ENCODE measurements at regions not wholly inside any gene's neighbourhood (a gene's known extent, or its start where the extent isn't known, plus 50 kb on each side); places are given as distances from the start of the nearest gene placed in this dataset.

- DNase-seq (ENCODE audit: insufficient read length) (no peak), FAIRE-seq (no peak)
- TF ChIP-seq POLR2A (IDR thresholded peaks at IDR 0.05; ENCODE audit: low read depth, low read length) (no peak), TAF1 (IDR thresholded peaks at IDR 0.05; ENCODE audit: borderline replicate concordance, low read depth, low read length) (no peak), POLR2AphosphoS5 (IDR thresholded peaks at IDR 0.05; ENCODE audit: low read depth, low read length) (no peak)
Observed at GRCh38 chr10:42942279-42942950, 134.5 kb upstream of the RET start.

GRCh38 chr10:42943025-42943818 lies 133.6 kb upstream of the RET start:
- TF ChIP-seq TAF1 (IDR thresholded peaks at IDR 0.05; ENCODE audit: borderline replicate concordance, low read depth, low read length) (no peak), POLR2AphosphoS5 (IDR thresholded peaks at IDR 0.05; ENCODE audit: low read depth, low read length) (no peak), POLR2A (IDR thresholded peaks at IDR 0.05; ENCODE audit: low read depth, low read length) (no peak)
- FAIRE-seq, result no peak
- DNase-seq (ENCODE audit: insufficient read length), result no peak

GRCh38 chr10:42948040-42948439 lies 128.8 kb upstream of the RET start:
- no peak for TF ChIP-seq POLR2A (IDR thresholded peaks at IDR 0.05; ENCODE audit: low read depth, low read length)
- no peak for TF ChIP-seq TAF1 (IDR thresholded peaks at IDR 0.05; ENCODE audit: borderline replicate concordance, low read depth, low read length)
- no peak for TF ChIP-seq POLR2AphosphoS5 (IDR thresholded peaks at IDR 0.05; ENCODE audit: low read depth, low read length)
- no peak for DNase-seq (ENCODE audit: insufficient read length)
- FAIRE-seq, result no peak

- FAIRE-seq (no peak), DNase-seq (ENCODE audit: insufficient read length) (no peak)
- TF ChIP-seq POLR2AphosphoS5 (IDR thresholded peaks at IDR 0.05; ENCODE audit: low read depth, low read length), result no peak
- TF ChIP-seq POLR2A (IDR thresholded peaks at IDR 0.05; ENCODE audit: low read depth, low read length), result no peak
- no peak for TF ChIP-seq TAF1 (IDR thresholded peaks at IDR 0.05; ENCODE audit: borderline replicate concordance, low read depth, low read length)
Observed at GRCh38 chr10:42949287-42949686, 127.6 kb upstream of the RET start.

- DNase-seq (ENCODE audit: insufficient read length), result no peak
- no peak for TF ChIP-seq POLR2A (IDR thresholded peaks at IDR 0.05; ENCODE audit: low read depth, low read length)
- TF ChIP-seq TAF1 (IDR thresholded peaks at IDR 0.05; ENCODE audit: borderline replicate concordance, low read depth, low read length), result no peak
- no peak for TF ChIP-seq POLR2AphosphoS5 (IDR thresholded peaks at IDR 0.05; ENCODE audit: low read depth, low read length)
- FAIRE-seq, result no peak
Observed at GRCh38 chr10:42950606-42951485, 126.0 kb upstream of the RET start.

GRCh38 chr10:42951486-42952251 lies 125.2 kb upstream of the RET start:
- no peak for DNase-seq (ENCODE audit: insufficient read length)
- TF ChIP-seq POLR2AphosphoS5 (IDR thresholded peaks at IDR 0.05; ENCODE audit: low read depth, low read length) (no peak), POLR2A (IDR thresholded peaks at IDR 0.05; ENCODE audit: low read depth, low read length) (no peak), TAF1 (IDR thresholded peaks at IDR 0.05; ENCODE audit: borderline replicate concordance, low read depth, low read length) (no peak)
- FAIRE-seq, result no peak

GRCh38 chr10:42952349-42952748 lies 124.5 kb upstream of the RET start:
- no peak for TF ChIP-seq POLR2AphosphoS5 (IDR thresholded peaks at IDR 0.05; ENCODE audit: low read depth, low read length)
- TF ChIP-seq POLR2A (IDR thresholded peaks at IDR 0.05; ENCODE audit: low read depth, low read length), result no peak
- TF ChIP-seq TAF1 (IDR thresholded peaks at IDR 0.05; ENCODE audit: borderline replicate concordance, low read depth, low read length), result no peak
- DNase-seq (ENCODE audit: insufficient read length) (no peak), FAIRE-seq (no peak)

GRCh38 chr10:42952931-42953683 lies 123.8 kb upstream of the RET start:
- TF ChIP-seq TAF1 (IDR thresholded peaks at IDR 0.05; ENCODE audit: borderline replicate concordance, low read depth, low read length) (no peak), POLR2AphosphoS5 (IDR thresholded peaks at IDR 0.05; ENCODE audit: low read depth, low read length) (no peak), POLR2A (IDR thresholded peaks at IDR 0.05; ENCODE audit: low read depth, low read length) (no peak)
- no peak for DNase-seq (ENCODE audit: insufficient read length)
- FAIRE-seq, result no peak

- TF ChIP-seq POLR2A (IDR thresholded peaks at IDR 0.05; ENCODE audit: low read depth, low read length), result no peak
- TF ChIP-seq TAF1 (IDR thresholded peaks at IDR 0.05; ENCODE audit: borderline replicate concordance, low read depth, low read length), result no peak
- TF ChIP-seq POLR2AphosphoS5 (IDR thresholded peaks at IDR 0.05; ENCODE audit: low read depth, low read length), result no peak
- DNase-seq (ENCODE audit: insufficient read length) (no peak), FAIRE-seq (no peak)
Observed at GRCh38 chr10:42953684-42954674, 122.9 kb upstream of the RET start.

All from GM12892 (cell line).